Iris pigment epithelial cell (primary cell): ENCODE measurements at regions not wholly inside any gene's neighbourhood (a gene's known extent, or its start where the extent isn't known, plus 50 kb on each side); places are given as distances from the start of the nearest gene placed in this dataset.
"Not testable (repeated sequence)": the region's sequence is repeated elsewhere in the genome, so short reads cannot be mapped to it uniquely, and the experiment has no call there.

Experiments
- DNase-seq: peaks from one replicate; pipeline ENCODE4 v3.0.0-alpha.2; 2011; ENCODE audit warnings: low read depth

DNA sequence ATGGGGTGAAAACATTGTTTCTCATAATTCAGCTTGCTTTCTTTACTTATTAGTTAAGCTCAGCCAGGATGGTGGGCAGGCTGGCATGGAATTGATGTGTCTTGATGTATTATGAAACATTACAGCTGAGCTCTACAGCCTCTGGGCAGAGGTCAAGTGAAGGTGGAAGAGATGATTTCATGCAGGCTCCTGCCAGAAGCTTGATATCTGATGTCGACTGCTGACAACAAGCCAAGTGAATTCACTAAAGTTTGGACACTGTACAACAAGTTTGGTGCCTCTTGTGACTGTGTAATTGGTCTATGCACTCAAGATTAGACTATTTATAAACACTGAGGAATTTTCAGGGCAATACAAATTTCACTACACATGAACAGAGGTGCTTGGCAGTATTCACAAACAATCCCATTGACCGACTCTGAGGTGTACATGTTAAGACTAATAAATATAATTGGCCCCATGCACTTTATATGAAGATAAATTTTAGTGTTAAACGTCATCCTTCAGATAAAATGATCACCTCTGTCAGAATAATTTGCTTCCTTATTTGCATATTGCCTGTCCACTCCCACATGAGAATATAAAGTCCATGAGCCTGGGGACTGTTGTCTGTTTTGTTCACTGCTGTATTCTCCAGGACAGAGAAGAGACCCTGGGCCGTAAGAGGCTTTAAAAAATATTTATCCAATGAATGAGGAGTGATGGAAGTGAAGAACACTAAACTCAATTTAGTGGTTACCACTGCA lies 612.2 kb downstream of the IQCM start:
- DNase-seq, result peak; percentile 31

GRCh38 chr4:149202117-149202516 lies 613.5 kb downstream of the IQCM start:
- no peak for DNase-seq

GRCh38 chr4:149199594-149199993 lies 616.0 kb downstream of the IQCM start:
- DNase-seq, result no peak

DNA sequence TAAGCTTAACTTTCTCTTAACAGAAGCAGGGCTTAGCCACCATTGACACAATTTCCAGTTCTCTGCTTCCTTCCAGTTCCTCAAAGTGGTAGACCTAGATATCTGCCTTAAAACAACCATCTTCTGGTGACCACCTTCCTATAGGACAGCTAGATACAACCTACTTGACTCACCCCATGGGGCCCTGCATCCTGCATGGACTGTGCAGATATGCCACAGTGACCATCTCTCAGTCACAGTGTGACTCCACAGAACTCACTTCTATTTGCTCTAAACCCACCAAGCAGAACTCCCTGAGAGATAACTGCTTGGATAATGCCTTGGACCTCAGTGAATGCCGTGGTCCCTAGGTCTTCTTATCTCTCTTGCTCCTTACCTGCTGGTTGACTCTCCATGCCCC lies 621.6 kb downstream of the IQCM start:
- DNase-seq, result no peak

DNA sequence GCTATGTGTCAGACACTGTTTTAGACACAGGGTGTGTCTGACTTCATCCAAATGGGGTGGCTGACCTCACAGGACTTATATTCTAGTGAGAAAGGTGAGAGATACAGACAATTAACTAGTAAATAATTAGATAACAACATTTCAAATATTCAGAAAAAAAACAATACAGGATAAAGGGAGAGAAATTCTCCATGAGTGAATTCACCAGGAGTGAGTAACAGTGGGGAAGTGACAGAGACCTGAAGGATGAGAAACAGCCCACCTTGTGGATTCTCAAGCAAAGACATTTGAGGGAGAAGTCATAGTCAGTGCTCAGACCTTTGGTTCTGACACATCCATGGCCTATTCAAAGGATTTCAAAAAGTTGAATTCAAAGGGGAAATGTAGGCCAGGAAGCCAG lies 627.9 kb downstream of the IQCM start:
- no peak for DNase-seq

DNA sequence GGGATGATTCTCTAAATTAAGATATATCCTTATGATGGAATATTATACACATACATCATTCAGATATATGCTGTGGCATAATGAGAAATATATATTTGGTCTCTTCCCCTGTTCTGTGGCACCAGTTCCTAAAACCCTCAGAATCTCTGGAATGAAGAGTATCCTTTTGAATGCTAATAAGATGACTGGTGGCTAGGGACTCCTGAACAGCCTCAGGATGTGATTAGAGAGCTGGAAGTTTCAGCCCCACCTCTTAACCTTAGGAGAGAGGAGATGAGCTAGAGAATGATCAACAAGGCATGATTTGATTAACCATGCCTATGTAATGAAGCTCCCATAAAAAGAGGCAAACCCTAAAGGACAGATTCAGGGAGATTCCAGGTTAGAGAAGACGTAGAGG lies 632.0 kb downstream of the IQCM start:
- DNase-seq, result no peak

GRCh38 chr4:149181459-149181858 lies 634.2 kb downstream of the IQCM start:
- not testable (repeated sequence) for DNase-seq

GRCh38 chr4:149176039-149176438 lies 639.6 kb downstream of the IQCM start:
- DNase-seq, result peak; percentile 35

GRCh38 chr4:149175549-149175948 lies 640.1 kb downstream of the IQCM start:
- DNase-seq, result no peak

GRCh38 chr4:149173241-149174013 lies 642.2 kb downstream of the IQCM start:
- DNase-seq, result peak; percentile 63

GRCh38 chr4:149168645-149169044 lies 647.0 kb downstream of the IQCM start:
- DNase-seq, result peak; percentile 74

GRCh38 chr4:149166876-149167275 lies 648.8 kb downstream of the IQCM start:
- peak; percentile 28 for DNase-seq

- no peak for DNase-seq
These were observed 649.3 kb downstream of the IQCM start for GRCh38 chr4:149166365-149166764.

- DNase-seq, result peak; percentile 82
These were observed 651.4 kb downstream of the IQCM start for GRCh38 chr4:149164282-149164681.

DNA sequence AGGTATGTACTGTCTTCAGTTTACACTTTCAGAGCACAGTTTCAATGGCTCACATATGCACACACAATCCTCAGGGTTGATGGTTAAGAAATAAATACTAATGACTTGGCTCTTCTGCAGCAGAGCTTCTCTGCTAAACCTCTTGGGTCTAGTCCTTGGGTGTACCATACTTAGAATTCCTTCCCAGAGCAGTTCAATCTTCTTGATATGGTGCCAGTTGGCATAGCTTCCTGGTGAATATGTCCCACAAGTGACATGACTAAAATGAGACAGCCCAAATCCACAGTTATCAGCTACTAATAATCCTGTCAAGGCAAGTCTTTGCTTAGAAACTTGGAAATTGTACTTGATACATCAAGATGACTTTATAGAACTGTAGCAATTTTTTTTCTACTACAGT lies 654.4 kb downstream of the IQCM start:
- DNase-seq, result peak; percentile 67

- DNase-seq, result no peak
These were observed 655.3 kb downstream of the IQCM start for GRCh38 chr4:149160370-149160769.

GRCh38 chr4:149158817-149159216 lies 656.8 kb downstream of the IQCM start:
- peak; percentile 18 for DNase-seq

DNA sequence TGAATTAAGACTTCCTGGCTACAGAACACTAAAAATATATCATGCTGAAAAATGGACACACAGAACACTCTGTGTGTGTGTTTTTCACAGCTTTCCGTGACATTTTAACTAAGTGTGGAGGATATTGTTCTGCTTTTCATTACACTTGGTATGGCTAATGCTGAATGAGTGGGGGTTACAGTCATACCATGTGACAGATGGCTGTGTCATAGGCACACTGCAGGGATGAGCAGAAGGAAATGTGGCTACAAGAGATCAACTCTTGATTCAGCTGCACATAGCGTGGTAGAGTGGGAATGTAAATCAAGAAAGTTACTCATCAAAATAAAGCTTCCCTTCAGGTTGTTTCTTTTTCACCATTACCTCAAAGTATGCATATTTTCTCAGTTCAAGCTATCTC lies 669.8 kb downstream of the IQCM start:
- peak; percentile 55 for DNase-seq

- DNase-seq, result no peak
These were observed 671.6 kb downstream of the IQCM start for GRCh38 chr4:149144060-149144459.

DNA sequence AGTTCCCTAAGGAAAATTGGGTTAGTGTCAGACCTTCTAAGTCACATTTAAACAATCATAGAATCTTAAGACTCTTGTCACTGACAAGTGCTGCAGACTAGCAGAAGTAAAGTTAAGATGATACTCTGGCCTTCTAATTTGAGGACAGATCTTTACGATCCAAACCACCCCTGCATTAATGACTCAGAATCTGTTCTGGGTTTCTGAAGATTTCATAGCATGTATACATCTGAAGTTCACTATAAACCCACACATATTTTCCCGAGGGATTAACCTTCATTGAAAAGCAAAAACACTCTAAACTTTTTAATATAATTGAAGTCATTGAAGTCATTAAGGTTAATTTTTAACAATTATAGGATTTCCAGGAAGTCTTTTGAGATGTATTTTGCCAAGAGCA lies 674.3 kb downstream of the IQCM start:
- no peak for DNase-seq

GRCh38 chr4:149140841-149141240 lies 674.8 kb downstream of the IQCM start:
- DNase-seq, result peak; percentile 39

- no peak for DNase-seq
These were observed 678.6 kb downstream of the IQCM start for GRCh38 chr4:149136951-149137620.

DNA sequence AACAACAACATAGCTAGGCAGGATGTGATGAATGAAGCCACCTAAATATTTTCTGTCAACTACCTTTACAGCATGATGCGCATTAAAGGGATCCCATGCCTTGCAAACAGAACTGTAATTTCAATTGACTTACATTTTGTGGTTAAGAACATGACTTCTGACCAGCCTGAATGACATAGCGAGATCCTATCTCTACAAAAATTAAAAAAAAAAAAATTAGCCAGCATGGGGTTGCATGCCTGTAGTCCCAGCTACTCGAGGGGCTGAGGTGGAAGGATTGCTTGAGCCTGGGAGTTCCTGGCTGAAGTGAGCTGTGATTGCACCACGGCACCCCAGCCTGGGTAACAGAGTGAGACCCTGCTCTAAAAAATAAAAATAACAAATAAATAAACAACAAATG lies 680.6 kb downstream of the IQCM start:
- no peak for DNase-seq
